ENCODE measurements at regions not wholly inside any gene's neighbourhood (a gene's known extent, or its start where the extent isn't known, plus 50 kb on each side); places are given as distances from the start of the nearest gene placed in this dataset.

DNA sequence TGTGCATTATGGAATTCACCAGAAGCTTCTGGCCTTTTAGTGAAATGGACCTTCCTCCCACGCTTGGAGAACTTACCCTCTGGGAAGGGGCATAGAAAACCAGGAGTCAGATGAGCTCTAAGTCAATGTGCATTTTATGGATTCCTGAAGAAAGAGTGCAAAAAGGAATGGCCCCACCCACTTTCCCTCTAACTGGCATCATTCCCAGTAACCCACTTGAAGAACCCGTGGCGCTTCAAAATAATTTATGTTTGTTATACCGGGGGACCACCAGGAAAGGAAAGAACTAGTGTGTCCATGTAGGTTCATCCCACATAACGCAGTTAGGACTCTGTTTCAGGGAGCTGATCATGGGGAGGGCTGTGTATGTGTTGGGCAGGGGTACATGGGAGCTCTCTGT is 1153.4 kb downstream of the TMEM121 start:
- intact Hi-C loops (cut with micrococcal nuclease; ENCODE audit: unreplicated experiment) = no loop called here
- ChIA-PET CTCF (ENCODE audit: low intra/inter-chr PET ratio, low total read pairs) (no interaction called here), POLR2A (no interaction called here)
- no TSS peak for BruUV-seq (replicated peaks)
- H3K36me3 ChIP-seq (replicated peaks in 1 of 2; ENCODE audit: control insufficient read depth in 1 of 2, insufficient read depth in 2 of 2, low read length in 2 of 2) = no peaks in the 10 kb centered on the region
- ATAC-seq = no peak
- H3K79me2 ChIP-seq (ENCODE audit: insufficient read depth, low read length) = no peaks in the 10 kb centered on the region
- no peak overlapping the region for H3K9ac ChIP-seq (ENCODE audit: insufficient read depth, low read depth, low read length)
- H2AFZ ChIP-seq (ENCODE audit: low read length) = no peak overlapping the region
- H3K4me3 ChIP-seq (replicated peaks in 1 of 3; ENCODE audit: insufficient read depth in 1 of 3, low read depth in 2 of 3, low read length in 3 of 3) = no peak overlapping the region
- no peaks in the 10 kb centered on the region for H3K27me3 ChIP-seq (ENCODE audit: control insufficient read depth in 1 of 2, insufficient read depth in 2 of 2, low read length in 2 of 2)
- FAIRE-seq = no peak
- no peak overlapping the region for H3K27ac ChIP-seq (ENCODE audit: extremely low read length, insufficient read depth, low read length)
- no peaks in the 10 kb centered on the region for H3K9me3 ChIP-seq (ENCODE audit: low read length)
- DNase-seq (ENCODE audit: low spot score) = no peak
- TF ChIP-seq ZNF83 (CRISPR knock-in tag; IDR thresholded peaks at IDR 0.05; ENCODE audit: borderline replicate concordance) = no peak
- H3K4me1 ChIP-seq (ENCODE audit: insufficient read depth, low read length) = no peaks in the 10 kb centered on the region
- in situ Hi-C loops (cut with HindIII; ENCODE audit: extremely low pct_ligation_motif_present, low pct_unique_long_range_greater_than_20kb) = no loop called here
- 0% methylated on average over 5 of the region's 5 CpGs for WGBS (ENCODE audit: low lambda C conversion rate)
- H4K20me1 ChIP-seq (ENCODE audit: insufficient read depth, low read length) = no peaks in the 10 kb centered on the region
- no peak overlapping the region for H3K4me2 ChIP-seq (ENCODE audit: low read depth, low read length)

GRCh38 chr14:106681161-106681560 is 1154.8 kb downstream of the TMEM121 start:
- Histone ChIP-seq H3K9me3 (ENCODE audit: low read length) (no peaks in the 10 kb centered on the region), H3K4me3 (replicated peaks in 1 of 3; ENCODE audit: insufficient read depth in 1 of 3, low read depth in 2 of 3, low read length in 3 of 3) (no peak overlapping the region), H3K79me2 (ENCODE audit: insufficient read depth, low read length) (no peaks in the 10 kb centered on the region), H3K9ac (ENCODE audit: insufficient read depth, low read depth, low read length) (no peak overlapping the region), H3K4me1 (ENCODE audit: insufficient read depth, low read length) (no peaks in the 10 kb centered on the region), H3K4me2 (ENCODE audit: low read depth, low read length) (no peak overlapping the region), H3K27me3 (ENCODE audit: control insufficient read depth in 1 of 2, insufficient read depth in 2 of 2, low read length in 2 of 2) (no peaks in the 10 kb centered on the region), H3K36me3 (replicated peaks in 1 of 2; ENCODE audit: control insufficient read depth in 1 of 2, insufficient read depth in 2 of 2, low read length in 2 of 2) (no peaks in the 10 kb centered on the region), H4K20me1 (ENCODE audit: insufficient read depth, low read length) (no peaks in the 10 kb centered on the region), H2AFZ (ENCODE audit: low read length) (no peak overlapping the region), H3K27ac (ENCODE audit: extremely low read length, insufficient read depth, low read length) (no peak overlapping the region)
- in situ Hi-C loops (cut with HindIII; ENCODE audit: extremely low pct_ligation_motif_present, low pct_unique_long_range_greater_than_20kb) = no loop called here
- WGBS (ENCODE audit: low lambda C conversion rate) = 58% methylated on average over 7 of the region's 8 CpGs
- ChIA-PET POLR2A (no interaction called here), CTCF (ENCODE audit: low intra/inter-chr PET ratio, low total read pairs) (no interaction called here)
- FAIRE-seq (no peak), ATAC-seq (no peak), DNase-seq (ENCODE audit: low spot score) (no peak)
- BruUV-seq (replicated peaks) = no TSS peak
- intact Hi-C loops (cut with micrococcal nuclease; ENCODE audit: unreplicated experiment) = no loop called here
- TF ChIP-seq ETV6 (CRISPR knock-in tag; conservative IDR thresholded peaks at IDR 0.05) (no peak), ZZZ3 (CRISPR knock-in tag; IDR thresholded peaks at IDR 0.05; ENCODE audit: borderline replicate concordance) (no peak), NCOA5 (CRISPR knock-in tag; IDR thresholded peaks at IDR 0.05) (no peak), TBX3 (IDR thresholded peaks at IDR 0.05; ENCODE audit: borderline replicate concordance) (no peak), EZH2 (conservative IDR thresholded peaks at IDR 0.05; ENCODE audit: low read depth, low read length) (no peak), ZNF513 (CRISPR knock-in tag; conservative IDR thresholded peaks at IDR 0.05) (no peak), XRCC5 (optimal IDR thresholded peaks at IDR 0.05; ENCODE audit: low read length) (no peak), MAFG (CRISPR knock-in tag; IDR thresholded peaks at IDR 0.05) (no peak), ZNF383 (CRISPR knock-in tag; IDR thresholded peaks at IDR 0.05; ENCODE audit: borderline replicate concordance) (no peak), SALL2 (CRISPR knock-in tag; IDR thresholded peaks at IDR 0.05) (no peak), PHF5A (CRISPR knock-in tag; IDR thresholded peaks at IDR 0.05; ENCODE audit: low read depth, unreplicated experiment) (no peak)
- TF ChIP-seq, protein P1, sequence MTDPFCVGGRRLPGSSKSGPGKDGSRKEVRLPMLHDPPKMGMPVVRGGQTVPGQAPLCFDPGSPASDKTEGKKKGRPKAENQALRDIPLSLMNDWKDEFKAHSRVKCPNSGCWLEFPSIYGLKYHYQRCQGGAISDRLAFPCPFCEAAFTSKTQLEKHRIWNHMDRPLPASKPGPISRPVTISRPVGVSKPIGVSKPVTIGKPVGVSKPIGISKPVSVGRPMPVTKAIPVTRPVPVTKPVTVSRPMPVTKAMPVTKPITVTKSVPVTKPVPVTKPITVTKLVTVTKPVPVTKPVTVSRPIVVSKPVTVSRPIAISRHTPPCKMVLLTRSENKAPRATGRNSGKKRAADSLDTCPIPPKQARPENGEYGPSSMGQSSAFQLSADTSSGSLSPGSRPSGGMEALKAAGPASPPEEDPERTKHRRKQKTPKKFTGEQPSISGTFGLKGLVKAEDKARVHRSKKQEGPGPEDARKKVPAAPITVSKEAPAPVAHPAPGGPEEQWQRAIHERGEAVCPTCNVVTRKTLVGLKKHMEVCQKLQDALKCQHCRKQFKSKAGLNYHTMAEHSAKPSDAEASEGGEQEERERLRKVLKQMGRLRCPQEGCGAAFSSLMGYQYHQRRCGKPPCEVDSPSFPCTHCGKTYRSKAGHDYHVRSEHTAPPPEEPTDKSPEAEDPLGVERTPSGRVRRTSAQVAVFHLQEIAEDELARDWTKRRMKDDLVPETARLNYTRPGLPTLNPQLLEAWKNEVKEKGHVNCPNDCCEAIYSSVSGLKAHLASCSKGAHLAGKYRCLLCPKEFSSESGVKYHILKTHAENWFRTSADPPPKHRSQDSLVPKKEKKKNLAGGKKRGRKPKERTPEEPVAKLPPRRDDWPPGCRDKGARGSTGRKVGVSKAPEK (CRISPR knock-in tag; IDR thresholded peaks at IDR 0.05; ENCODE audit: borderline replicate concordance) = no peak

Data from HepG2 (cell line).